Fibroblast of lung (primary cell): ENCODE measurements at regions not wholly inside any gene's neighbourhood (a gene's known extent, or its start where the extent isn't known, plus 50 kb on each side); places are given as distances from the start of the nearest gene placed in this dataset.

ENCODE experiments used
- EZH2 ChIP-seq: IDR thresholded peaks from 2 replicates; pipeline ENCODE4 v1.5.1; 2012; ENCODE audit warnings: low read length, control low read depth, mild to moderate bottlenecking; ENCODE audit errors: missing control alignments
- TF ChIP-seq, protein P1 (sequence below), 2 donors: IDR thresholded peaks in 1 of 2; conservative IDR thresholded peaks in 1 of 2; 1 replicate in 1 of 2; 2 replicates in 1 of 2; pipeline ENCODE4 v1.5.1; 2011 to 2012; ENCODE audit warnings: low read length in 2 of 2, control low read depth in 1 of 2, inconsistent platforms in 1 of 2, low read depth in 1 of 2, mild to moderate bottlenecking in 1 of 2

DNA sequence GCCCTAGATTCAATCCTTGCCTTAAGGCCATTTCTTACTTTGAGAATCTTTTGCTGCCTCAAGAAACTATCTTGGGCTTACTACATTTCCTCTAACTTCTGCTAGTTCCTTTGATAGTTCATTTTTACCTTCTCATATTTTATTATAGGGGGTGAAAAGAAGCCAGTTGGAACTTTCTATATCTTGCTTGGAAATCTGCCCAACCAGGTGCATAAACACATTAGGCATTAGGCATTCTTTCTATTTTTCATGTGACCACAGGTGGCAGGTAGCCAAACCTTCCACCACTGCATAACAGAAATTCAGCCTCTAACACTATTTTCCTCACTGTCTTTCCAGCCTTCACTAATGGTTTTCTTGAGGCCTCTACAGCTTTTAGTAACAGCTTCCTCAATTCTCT, 300.0 kb upstream of the SP8 start:
- TF ChIP-seq, protein P1, sequence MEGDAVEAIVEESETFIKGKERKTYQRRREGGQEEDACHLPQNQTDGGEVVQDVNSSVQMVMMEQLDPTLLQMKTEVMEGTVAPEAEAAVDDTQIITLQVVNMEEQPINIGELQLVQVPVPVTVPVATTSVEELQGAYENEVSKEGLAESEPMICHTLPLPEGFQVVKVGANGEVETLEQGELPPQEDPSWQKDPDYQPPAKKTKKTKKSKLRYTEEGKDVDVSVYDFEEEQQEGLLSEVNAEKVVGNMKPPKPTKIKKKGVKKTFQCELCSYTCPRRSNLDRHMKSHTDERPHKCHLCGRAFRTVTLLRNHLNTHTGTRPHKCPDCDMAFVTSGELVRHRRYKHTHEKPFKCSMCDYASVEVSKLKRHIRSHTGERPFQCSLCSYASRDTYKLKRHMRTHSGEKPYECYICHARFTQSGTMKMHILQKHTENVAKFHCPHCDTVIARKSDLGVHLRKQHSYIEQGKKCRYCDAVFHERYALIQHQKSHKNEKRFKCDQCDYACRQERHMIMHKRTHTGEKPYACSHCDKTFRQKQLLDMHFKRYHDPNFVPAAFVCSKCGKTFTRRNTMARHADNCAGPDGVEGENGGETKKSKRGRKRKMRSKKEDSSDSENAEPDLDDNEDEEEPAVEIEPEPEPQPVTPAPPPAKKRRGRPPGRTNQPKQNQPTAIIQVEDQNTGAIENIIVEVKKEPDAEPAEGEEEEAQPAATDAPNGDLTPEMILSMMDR (conservative IDR thresholded peaks at IDR 0.05 in 1 of 2, IDR thresholded peaks at IDR 0.05 in 1 of 2; ENCODE audit: low read depth in 1 of 2, low read length in 2 of 2), result no peak
- TF ChIP-seq EZH2, result no peak
